ENCODE measurements at regions not wholly inside any gene's neighbourhood (a gene's known extent, or its start where the extent isn't known, plus 50 kb on each side); places are given as distances from the start of the nearest gene placed in this dataset.

DNA sequence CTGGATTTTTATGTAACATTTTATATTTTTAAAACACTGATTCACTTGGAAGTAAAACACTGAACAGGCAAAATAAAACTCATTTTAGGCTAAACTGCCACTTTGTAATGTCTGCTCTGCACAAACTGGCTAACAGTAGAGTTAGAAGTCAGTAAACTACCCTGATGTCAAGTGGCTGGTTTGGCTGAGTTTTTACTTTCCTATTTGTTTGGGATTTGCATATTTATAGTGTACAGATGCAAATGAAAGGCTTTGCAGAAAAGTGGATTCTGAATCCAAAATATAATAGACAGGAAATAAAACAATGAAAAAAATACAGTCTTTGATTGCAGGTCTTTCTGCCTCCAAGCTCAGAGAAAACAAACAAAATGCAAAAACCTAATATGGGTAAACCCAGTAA is 213.1 kb downstream of the CDH26 start:
- DNase-seq (no peak), ATAC-seq (no peak)
- H3K27ac Mint-ChIP-seq: no peak overlapping the region
- ChIA-PET CTCF (no interaction called here), POLR2A (interaction anchor here (0.6 kb wide), 1 partner anchor 254 kb away, joined by 3 read pairs; no protein-coding TSS in a partner anchor)
- H3K9me3 Mint-ChIP-seq: no peaks in the 10 kb centered on the region
- TF ChIP-seq, protein P1, sequence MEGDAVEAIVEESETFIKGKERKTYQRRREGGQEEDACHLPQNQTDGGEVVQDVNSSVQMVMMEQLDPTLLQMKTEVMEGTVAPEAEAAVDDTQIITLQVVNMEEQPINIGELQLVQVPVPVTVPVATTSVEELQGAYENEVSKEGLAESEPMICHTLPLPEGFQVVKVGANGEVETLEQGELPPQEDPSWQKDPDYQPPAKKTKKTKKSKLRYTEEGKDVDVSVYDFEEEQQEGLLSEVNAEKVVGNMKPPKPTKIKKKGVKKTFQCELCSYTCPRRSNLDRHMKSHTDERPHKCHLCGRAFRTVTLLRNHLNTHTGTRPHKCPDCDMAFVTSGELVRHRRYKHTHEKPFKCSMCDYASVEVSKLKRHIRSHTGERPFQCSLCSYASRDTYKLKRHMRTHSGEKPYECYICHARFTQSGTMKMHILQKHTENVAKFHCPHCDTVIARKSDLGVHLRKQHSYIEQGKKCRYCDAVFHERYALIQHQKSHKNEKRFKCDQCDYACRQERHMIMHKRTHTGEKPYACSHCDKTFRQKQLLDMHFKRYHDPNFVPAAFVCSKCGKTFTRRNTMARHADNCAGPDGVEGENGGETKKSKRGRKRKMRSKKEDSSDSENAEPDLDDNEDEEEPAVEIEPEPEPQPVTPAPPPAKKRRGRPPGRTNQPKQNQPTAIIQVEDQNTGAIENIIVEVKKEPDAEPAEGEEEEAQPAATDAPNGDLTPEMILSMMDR (IDR thresholded peaks at IDR 0.05): no peak
- H3K27me3 Mint-ChIP-seq: no peaks in the 10 kb centered on the region
- no peaks in the 10 kb centered on the region for H3K36me3 Mint-ChIP-seq (ENCODE audit: low read depth)
- no peaks in the 10 kb centered on the region for H3K4me1 Mint-ChIP-seq (ENCODE audit: low read depth)
- no peak overlapping the region for H3K4me3 Mint-ChIP-seq
- intact Hi-C loops (cut with micrococcal nuclease): no loop called here

DNA sequence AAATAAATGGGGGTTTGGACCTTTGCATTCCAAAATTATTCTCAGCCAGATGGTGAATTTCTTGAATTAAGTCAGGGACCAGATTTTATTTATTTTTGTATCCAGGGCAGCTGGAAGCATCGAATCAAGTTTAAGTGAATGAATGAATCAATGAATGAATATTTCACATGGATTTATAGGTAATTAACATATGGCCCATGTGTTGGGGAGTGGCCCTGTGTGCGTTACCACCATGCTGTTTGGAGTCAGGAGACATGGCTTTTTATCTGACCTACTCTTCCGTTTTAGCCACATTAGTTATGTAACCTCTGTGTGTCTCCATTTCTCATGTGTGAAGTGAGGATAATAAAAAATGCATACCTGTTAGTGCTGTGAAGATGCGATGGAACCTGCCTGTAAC is 213.5 kb downstream of the CDH26 start:
- DNase-seq (no peak), ATAC-seq (no peak)
- TF ChIP-seq, protein P1 (IDR thresholded peaks at IDR 0.05): no peak
- Mint-ChIP-seq H3K27ac (no peak overlapping the region), H3K9me3 (no peaks in the 10 kb centered on the region), H3K4me1 (ENCODE audit: low read depth) (no peaks in the 10 kb centered on the region), H3K4me3 (no peak overlapping the region), H3K36me3 (ENCODE audit: low read depth) (no peaks in the 10 kb centered on the region), H3K27me3 (no peaks in the 10 kb centered on the region)
- ChIA-PET CTCF (no interaction called here), POLR2A (no interaction called here)
- intact Hi-C loops (cut with micrococcal nuclease): no loop called here

DNA sequence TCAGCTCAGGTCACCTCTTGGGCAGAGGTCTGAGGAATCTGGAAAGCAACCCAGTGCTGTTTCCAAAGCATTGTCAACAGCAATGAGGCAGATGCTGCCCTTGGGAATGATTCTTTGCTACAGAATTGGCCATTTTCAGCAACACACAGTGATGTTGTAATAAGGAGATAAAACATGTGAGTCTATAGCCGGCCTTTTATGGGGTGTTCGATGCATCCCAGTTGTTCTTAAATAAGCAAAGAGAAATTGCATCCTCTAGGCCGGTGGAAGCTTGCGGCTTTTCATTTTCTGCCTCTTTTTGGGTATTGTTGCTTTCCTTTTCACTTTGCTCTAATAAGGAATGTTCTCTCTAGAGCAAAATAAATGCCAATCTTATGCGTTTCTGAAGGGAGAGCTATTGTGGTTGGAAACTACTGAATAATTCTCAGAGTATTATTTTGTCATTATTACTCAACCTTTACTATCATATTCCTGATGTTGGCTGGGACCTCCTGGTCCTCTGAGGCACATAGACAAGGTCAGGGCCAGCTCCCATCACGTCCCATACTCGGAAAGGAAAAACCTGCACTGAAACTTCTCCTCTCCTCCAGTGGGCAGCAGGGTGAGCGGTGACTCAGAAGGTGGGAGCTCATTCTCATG is 214.2 kb downstream of the CDH26 start:
- no peaks in the 10 kb centered on the region for H3K27me3 Mint-ChIP-seq
- no peak overlapping the region for H3K27ac Mint-ChIP-seq
- TF ChIP-seq, protein P1 (IDR thresholded peaks at IDR 0.05): no peak
- H3K9me3 Mint-ChIP-seq: no peaks in the 10 kb centered on the region
- POLR2A ChIA-PET: no interaction called here
- ATAC-seq: no peak
- CTCF ChIA-PET: no interaction called here
- no peaks in the 10 kb centered on the region for H3K4me1 Mint-ChIP-seq (ENCODE audit: low read depth)
- H3K36me3 Mint-ChIP-seq (ENCODE audit: low read depth): no peaks in the 10 kb centered on the region
- no peak for DNase-seq
- H3K4me3 Mint-ChIP-seq: no peak overlapping the region
- intact Hi-C loops (cut with micrococcal nuclease): no loop called here

DNA sequence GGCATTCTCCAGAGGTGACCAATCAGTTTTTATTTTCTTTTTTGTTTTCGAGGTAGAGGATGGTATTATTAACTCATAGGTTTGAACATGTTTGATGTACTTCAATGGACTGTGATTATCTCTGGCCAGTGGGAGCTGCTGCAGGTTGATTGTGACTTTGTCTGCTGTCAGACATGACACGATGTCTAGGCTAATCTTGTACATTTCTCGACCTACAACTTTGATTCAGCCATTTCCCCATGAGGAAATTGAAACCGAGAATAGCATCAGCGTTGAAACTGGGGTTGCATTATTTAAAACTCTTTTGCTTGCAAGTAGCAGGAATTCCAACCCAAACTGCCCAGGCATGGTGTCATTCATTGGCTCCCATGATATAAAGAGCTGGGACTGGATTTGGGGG is 218.9 kb downstream of the CDH26 start:
- Mint-ChIP-seq H3K27ac (no peak overlapping the region), H3K9me3 (no peaks in the 10 kb centered on the region), H3K4me1 (ENCODE audit: low read depth) (no peaks in the 10 kb centered on the region), H3K27me3 (peaks cover 1% of the 10 kb centered on the region), H3K36me3 (ENCODE audit: low read depth) (no peaks in the 10 kb centered on the region), H3K4me3 (no peak overlapping the region)
- no peak for DNase-seq
- intact Hi-C loops (cut with micrococcal nuclease): no loop called here
- TF ChIP-seq, protein P1 (IDR thresholded peaks at IDR 0.05): no peak
- POLR2A ChIA-PET: no interaction called here
- CTCF ChIA-PET: no interaction called here
- ATAC-seq: no peak

DNA sequence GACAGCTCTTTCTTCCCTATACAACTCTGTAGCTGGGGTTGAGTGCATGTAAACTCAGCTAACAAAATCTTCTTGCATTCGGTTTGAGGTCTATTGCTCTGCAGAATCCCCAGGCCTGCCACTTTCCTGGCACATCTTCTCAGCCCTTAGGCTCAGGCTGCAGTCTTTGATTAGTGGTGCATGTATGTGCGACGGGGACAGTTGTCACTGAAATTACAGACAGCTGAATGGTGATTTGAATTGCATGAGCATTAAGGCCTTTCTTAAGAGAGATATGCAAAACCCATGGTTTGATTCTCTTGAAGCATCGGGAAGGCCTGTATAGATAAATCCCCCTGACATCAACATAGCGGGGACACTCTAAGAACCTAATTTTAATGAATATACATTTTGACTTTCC is 222.8 kb downstream of the CDH26 start:
- Mint-ChIP-seq H3K4me3 (no peak overlapping the region), H3K27ac (no peak overlapping the region)
- ATAC-seq: no peak

More for the DNA sequence above, 222.8 kb downstream of the CDH26 start:
- TF ChIP-seq, protein P1 (IDR thresholded peaks at IDR 0.05): no peak
- Mint-ChIP-seq H3K4me1 (ENCODE audit: low read depth) (no peaks in the 10 kb centered on the region), H3K9me3 (peaks cover 2% of the 10 kb centered on the region), H3K27me3 (peaks cover 1% of the 10 kb centered on the region), H3K36me3 (ENCODE audit: low read depth) (no peaks in the 10 kb centered on the region)
- ChIA-PET CTCF (no interaction called here), POLR2A (no interaction called here)
- no peak for DNase-seq
- intact Hi-C loops (cut with micrococcal nuclease): no loop called here

Data from activated CD8-positive, alpha-beta T cell treated with anti-CD3 and anti-CD28 coated beads for 36 hours (primary cell).